Natural killer cell (primary cell): ENCODE measurements at regions not wholly inside any gene's neighbourhood (a gene's known extent, or its start where the extent isn't known, plus 50 kb on each side); places are given as distances from the start of the nearest gene placed in this dataset.
"Not testable (repeated sequence)": the region's sequence is repeated elsewhere in the genome, so short reads cannot be mapped to it uniquely, and the experiment has no call there.

Experiments used
- ATAC-seq, 3 donors: fragments of 150-1000 bp in 2 of 3; fragments of 200-7000 bp in 1 of 3; cut with Tn5 transposase; 1 replicate in 1 of 3; 2 replicates in 2 of 3; pipeline ENCODE4 v1.10.0; 2021; ENCODE audit warnings: mild to moderate bottlenecking in 2 of 3, moderate library complexity in 2 of 3
- DNase-seq, 2 donors: peaks; one replicate each; pipeline versions ENCODE4 v3.0.0 to v3.0.0-alpha.2; 2013 to 2021; ENCODE audit warnings: mixed read lengths in 1 of 2
- H3K27ac ChIP-seq: one replicate; pipeline ENCODE4 v1.5.1; 2013; ENCODE audit warnings: mild to moderate bottlenecking, low read length
- H3K27me3 ChIP-seq: one replicate; pipeline ENCODE4 v1.6.1; 2013; ENCODE audit warnings: low read length; ENCODE audit not compliant: control insufficient read depth, insufficient read depth
- H3K36me3 ChIP-seq: one replicate; pipeline ENCODE4 v1.6.1; 2013; ENCODE audit warnings: low read length; ENCODE audit not compliant: control insufficient read depth, insufficient read depth
- H3K4me1 ChIP-seq: one replicate; pipeline ENCODE4 v1.6.1; 2013; ENCODE audit warnings: low read length; ENCODE audit not compliant: control insufficient read depth, insufficient read depth
- H3K4me3 ChIP-seq: one replicate; pipeline ENCODE4 v1.5.1; 2013; ENCODE audit warnings: low read length
- H3K9me3 ChIP-seq: one replicate; pipeline ENCODE4 v1.6.1; 2013; ENCODE audit warnings: low read length; ENCODE audit not compliant: control insufficient read depth, insufficient read depth
- H3K27ac Mint-ChIP-seq, 2 donors: one replicate each; pipeline ENCODE4 v1.8.0; 2022; ENCODE audit warnings: mild to moderate bottlenecking in 2 of 2, mixed read lengths in 2 of 2, moderate library complexity in 1 of 2
- H3K27me3 Mint-ChIP-seq, 2 donors: one replicate each; pipeline ENCODE4 v1.8.0; 2022; ENCODE audit warnings: low read depth in 2 of 2, mixed read lengths in 2 of 2
- H3K36me3 Mint-ChIP-seq: one replicate; pipeline ENCODE4 v1.8.0; 2022; ENCODE audit warnings: mixed read lengths
- H3K4me1 Mint-ChIP-seq, 2 donors: one replicate each; pipeline ENCODE4 v1.8.0; 2022; ENCODE audit warnings: mixed read lengths in 2 of 2
- H3K4me3 Mint-ChIP-seq: one replicate; pipeline ENCODE4 v1.8.0; 2022; ENCODE audit warnings: mild to moderate bottlenecking, moderate library complexity, mixed read lengths
- H3K9me3 Mint-ChIP-seq, 2 donors: one replicate each; pipeline ENCODE4 v1.8.0; 2022; ENCODE audit warnings: mixed read lengths in 2 of 2
- WGBS: methylation state at CpG from one replicate; pipeline ENCODE4 v1.1.7; 2013; ENCODE audit warnings: missing lambda C conversion rate; ENCODE audit not compliant: insufficient coverage; 5-methylcytosine and 5-hydroxymethylcytosine counted together
- intact Hi-C: fragments of 100-400 bp; cut with micrococcal nuclease; formaldehyde crosslinking; loops from one replicate; pipeline ENCODE4 v1.14.2; 2022

DNA sequence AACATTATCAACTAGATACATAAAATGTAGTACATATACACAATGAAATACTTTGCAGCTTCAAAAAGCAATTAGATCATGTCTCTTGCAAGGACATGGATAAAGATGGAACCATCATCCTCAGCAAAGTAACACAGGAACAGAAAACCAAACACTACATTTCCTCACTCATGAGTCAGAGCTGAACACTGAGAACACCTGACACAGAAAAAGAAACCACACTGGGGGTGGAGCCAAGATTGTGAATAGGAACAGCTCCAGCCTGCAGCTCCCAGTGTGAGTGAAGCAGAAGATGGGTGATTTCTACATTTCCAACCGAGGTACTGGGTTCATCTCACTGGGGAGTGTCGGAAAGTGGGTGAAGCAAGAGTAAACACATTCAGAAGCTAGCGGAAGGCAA is 195.6 kb downstream of the RBMY1J start:
- H3K9me3 Mint-ChIP-seq, H3K27ac ChIP-seq, H3K36me3 Mint-ChIP-seq, H3K4me3 Mint-ChIP-seq, H3K4me3 ChIP-seq, H3K27ac Mint-ChIP-seq, H3K36me3 ChIP-seq, H3K4me1 Mint-ChIP-seq, H3K9me3 ChIP-seq, H3K4me1 ChIP-seq, intact Hi-C loops, DNase-seq, H3K27me3 Mint-ChIP-seq, H3K27me3 ChIP-seq: not testable (repeated sequence)
- no CpG with 5 or more reads among the region's 3 CpGs for WGBS
- ATAC-seq = peak in 1 of 3 donors; percentile 77

DNA sequence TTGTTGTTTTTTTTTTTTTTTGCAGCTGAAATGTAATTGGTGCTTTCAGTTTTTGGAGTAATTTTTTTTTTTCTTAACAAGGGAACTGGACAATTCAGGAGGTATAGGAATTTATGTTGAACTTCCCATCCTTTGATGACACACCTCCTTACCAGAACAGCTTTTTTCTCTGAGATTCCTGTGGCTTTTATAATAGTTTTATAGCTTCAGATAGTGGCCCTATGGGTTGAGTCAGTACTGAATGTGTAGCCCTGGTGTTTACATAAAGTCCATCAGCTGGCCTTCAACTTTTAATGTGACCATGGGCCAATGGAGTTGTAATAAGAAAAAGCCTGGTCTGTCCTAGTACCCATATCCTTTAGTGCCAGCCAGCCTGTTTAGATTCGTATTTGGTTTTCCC is 201.8 kb downstream of the RBMY1J start:
- H3K9me3 ChIP-seq = not testable (repeated sequence)

DNA sequence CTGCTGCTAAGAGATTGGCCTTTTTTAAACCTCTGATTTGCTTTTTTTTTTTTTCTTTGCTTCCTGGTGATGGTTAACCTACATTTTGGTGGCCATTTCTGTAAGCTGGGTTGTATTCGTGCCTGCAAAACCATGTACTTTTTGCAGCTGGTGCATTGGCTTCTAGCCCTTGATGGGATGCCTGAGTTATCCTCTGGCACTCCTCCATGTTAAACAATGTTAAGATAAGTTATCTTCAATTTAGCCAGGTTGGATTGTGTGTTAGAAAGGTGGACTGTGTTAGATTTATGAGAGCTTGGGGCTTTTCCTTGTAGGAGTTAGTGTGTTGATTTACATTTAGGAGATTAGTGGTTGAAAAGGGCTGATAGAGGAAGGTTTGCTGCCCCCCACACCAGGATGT is 202.4 kb downstream of the RBMY1J start:
- H3K4me1 ChIP-seq, H3K9me3 Mint-ChIP-seq, DNase-seq, H3K36me3 ChIP-seq, H3K36me3 Mint-ChIP-seq, H3K27ac ChIP-seq, ATAC-seq, H3K27ac Mint-ChIP-seq, H3K27me3 ChIP-seq, intact Hi-C loops, H3K9me3 ChIP-seq, H3K27me3 Mint-ChIP-seq, H3K4me3 Mint-ChIP-seq, H3K4me1 Mint-ChIP-seq, H3K4me3 ChIP-seq: not testable (repeated sequence)
- WGBS = no CpG with 5 or more reads among the region's 1 CpG

More for the DNA sequence above, 201.8 kb downstream of the RBMY1J start:
- H3K4me3 Mint-ChIP-seq, H3K36me3 ChIP-seq, H3K27me3 Mint-ChIP-seq, H3K36me3 Mint-ChIP-seq, H3K27ac Mint-ChIP-seq, DNase-seq, H3K27me3 ChIP-seq, H3K4me1 Mint-ChIP-seq, ATAC-seq, H3K4me3 ChIP-seq, H3K27ac ChIP-seq, H3K9me3 Mint-ChIP-seq, H3K4me1 ChIP-seq, intact Hi-C loops: not testable (repeated sequence)
- WGBS = no CpG with 5 or more reads among the region's 1 CpG

DNA sequence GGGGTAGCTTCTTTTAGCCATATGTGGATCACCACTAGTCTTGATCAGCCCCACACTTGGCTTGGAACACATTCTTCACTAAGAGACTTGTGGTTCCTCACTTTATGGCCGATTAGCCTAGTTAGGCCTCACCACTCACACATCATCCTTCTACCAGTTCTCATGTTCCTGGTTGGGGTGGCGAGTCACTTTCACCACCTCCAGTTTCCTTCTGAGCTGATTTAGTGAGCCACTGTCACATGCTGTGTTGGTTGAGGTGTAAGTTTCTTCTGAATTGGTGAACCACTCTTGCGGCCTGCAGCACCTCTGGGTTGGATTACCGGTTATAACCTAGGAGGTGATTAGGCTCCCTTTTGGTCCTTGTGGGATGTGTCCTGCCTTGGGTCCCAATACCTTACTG is 203.7 kb downstream of the RBMY1J start:
- H3K4me1 Mint-ChIP-seq, H3K27ac ChIP-seq, H3K27me3 Mint-ChIP-seq, H3K9me3 Mint-ChIP-seq, H3K4me1 ChIP-seq, H3K36me3 Mint-ChIP-seq, DNase-seq, H3K4me3 ChIP-seq, H3K9me3 ChIP-seq, H3K27me3 ChIP-seq, H3K4me3 Mint-ChIP-seq, H3K27ac Mint-ChIP-seq, intact Hi-C loops, H3K36me3 ChIP-seq: not testable (repeated sequence)
- peak in 1 of 3 donors; percentile 29 for ATAC-seq
- WGBS = no CpG with 5 or more reads among the region's 4 CpGs

DNA sequence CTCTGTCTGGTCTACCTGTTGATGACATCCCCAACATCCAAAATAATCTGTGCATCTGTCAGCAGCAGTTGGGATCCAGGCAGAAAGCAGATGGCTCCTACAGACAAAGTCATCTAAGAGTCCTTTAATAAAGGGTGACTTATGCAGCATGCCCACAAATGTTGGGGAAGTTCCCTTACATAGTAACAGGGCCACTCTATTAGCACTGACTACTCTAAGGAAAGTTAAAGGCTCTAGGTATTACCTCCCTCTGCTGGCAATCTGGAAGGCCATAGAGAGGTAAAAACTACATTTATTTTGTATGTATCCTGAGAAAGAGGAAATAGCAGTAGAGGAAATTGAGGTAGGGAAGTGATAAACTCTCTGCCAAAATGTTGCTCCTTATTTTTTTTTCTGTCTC is 209.6 kb downstream of the RBMY1J start:
- H3K27me3 Mint-ChIP-seq, H3K9me3 Mint-ChIP-seq, intact Hi-C loops: not testable (repeated sequence)

More for the DNA sequence above, 209.6 kb downstream of the RBMY1J start:
- not testable (repeated sequence) for H3K27ac ChIP-seq, H3K36me3 ChIP-seq, H3K36me3 Mint-ChIP-seq, H3K4me1 ChIP-seq, H3K27me3 ChIP-seq, H3K27ac Mint-ChIP-seq, DNase-seq, ATAC-seq, H3K9me3 ChIP-seq, H3K4me1 Mint-ChIP-seq, H3K4me3 ChIP-seq, H3K4me3 Mint-ChIP-seq
